ENCODE measurements at regions not wholly inside any gene's neighbourhood (a gene's known extent, or its start where the extent isn't known, plus 50 kb on each side); places are given as distances from the start of the nearest gene placed in this dataset.

DNA sequence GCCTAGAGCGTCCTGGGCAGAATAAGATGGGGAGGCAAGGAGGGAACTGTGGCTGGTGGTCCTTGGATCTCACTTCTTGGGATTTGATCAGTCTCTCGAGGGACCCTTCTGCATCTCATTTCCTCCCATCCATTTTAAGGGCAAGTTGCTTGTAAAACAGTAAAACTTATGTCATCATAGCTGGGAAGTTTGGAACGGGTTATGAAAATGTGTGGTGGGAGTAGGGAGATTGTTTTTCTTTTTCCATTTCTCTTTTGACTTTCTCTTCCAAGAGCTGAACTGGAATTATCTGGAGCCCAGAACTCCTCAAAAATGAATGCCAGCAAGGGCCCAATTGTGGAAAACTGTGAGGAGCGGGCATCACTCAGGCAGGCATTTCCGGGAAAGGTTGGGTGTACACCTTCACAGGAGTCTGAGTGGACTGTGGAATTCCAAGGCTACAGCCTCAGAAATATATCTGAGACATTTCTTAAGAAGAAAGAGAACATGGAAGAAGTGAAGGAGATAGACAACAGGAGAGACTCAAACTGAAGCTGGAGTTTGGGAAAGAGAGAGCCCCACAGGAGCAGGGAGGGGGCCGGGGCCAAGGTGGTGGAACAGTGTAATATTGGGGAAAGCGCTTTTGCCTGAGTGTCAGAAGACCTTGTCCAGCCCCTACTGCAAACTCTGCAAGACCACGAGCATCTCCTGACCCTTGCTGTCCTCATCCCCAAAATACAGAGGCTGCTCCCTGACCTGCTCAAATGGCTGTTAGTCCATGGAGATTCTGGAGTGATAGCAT, 185.1 kb downstream of the FOXD2 start:
- no peak overlapping the region for H3K4me3 ChIP-seq
- no peaks in the 10 kb centered on the region for H3K36me3 ChIP-seq
- no peak overlapping the region for H3K27ac ChIP-seq
- ATAC-seq (no peak), DNase-seq (peak in 1 of 6 donors; percentile 12), FAIRE-seq (no peak)
- intact Hi-C loops (cut with DNase I), result no loop called here
- no peaks in the 10 kb centered on the region for H3K27me3 ChIP-seq
- WGBS, 2 donors, result 83 to 86% methylated on average over 8 of the region's 8 CpGs
- TF ChIP-seq, protein P1, sequence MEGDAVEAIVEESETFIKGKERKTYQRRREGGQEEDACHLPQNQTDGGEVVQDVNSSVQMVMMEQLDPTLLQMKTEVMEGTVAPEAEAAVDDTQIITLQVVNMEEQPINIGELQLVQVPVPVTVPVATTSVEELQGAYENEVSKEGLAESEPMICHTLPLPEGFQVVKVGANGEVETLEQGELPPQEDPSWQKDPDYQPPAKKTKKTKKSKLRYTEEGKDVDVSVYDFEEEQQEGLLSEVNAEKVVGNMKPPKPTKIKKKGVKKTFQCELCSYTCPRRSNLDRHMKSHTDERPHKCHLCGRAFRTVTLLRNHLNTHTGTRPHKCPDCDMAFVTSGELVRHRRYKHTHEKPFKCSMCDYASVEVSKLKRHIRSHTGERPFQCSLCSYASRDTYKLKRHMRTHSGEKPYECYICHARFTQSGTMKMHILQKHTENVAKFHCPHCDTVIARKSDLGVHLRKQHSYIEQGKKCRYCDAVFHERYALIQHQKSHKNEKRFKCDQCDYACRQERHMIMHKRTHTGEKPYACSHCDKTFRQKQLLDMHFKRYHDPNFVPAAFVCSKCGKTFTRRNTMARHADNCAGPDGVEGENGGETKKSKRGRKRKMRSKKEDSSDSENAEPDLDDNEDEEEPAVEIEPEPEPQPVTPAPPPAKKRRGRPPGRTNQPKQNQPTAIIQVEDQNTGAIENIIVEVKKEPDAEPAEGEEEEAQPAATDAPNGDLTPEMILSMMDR (IDR thresholded peaks at IDR 0.05), result no peak
- H3K9me3 ChIP-seq, result no peaks in the 10 kb centered on the region
- no peaks in the 10 kb centered on the region for H3K4me1 ChIP-seq

DNA sequence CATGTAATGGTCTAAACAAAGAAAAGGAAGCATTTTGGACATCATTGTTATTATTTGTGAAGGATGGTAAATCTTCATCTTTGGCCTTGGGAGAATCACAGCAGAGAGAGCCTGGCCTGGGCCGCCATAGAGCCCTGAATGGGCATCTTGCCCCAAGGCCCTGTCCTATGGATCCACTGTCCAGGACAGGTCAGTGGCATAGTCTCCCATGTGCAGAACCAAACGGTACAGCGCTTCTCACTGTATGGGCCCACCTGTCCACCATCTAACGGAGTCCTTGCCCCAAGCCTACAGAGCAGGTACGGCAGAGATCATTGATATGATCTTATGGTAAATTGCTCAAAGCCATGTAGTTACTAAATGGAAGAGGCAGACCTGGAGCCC, 185.7 kb downstream of the FOXD2 start:
- ATAC-seq (no peak), DNase-seq (peak in 1 of 6 donors; percentile 2), FAIRE-seq (no peak)
- Histone ChIP-seq H3K9me3 (no peaks in the 10 kb centered on the region), H3K27ac (no peak overlapping the region), H3K36me3 (no peaks in the 10 kb centered on the region), H3K4me1 (no peaks in the 10 kb centered on the region), H3K4me3 (no peak overlapping the region), H3K27me3 (no peaks in the 10 kb centered on the region)
- 85 to 87% methylated on average over 5 of the region's 5 CpGs for WGBS, 2 donors
- intact Hi-C loops (cut with DNase I), result no loop called here
- TF ChIP-seq, protein P1 (IDR thresholded peaks at IDR 0.05), result no peak

DNA sequence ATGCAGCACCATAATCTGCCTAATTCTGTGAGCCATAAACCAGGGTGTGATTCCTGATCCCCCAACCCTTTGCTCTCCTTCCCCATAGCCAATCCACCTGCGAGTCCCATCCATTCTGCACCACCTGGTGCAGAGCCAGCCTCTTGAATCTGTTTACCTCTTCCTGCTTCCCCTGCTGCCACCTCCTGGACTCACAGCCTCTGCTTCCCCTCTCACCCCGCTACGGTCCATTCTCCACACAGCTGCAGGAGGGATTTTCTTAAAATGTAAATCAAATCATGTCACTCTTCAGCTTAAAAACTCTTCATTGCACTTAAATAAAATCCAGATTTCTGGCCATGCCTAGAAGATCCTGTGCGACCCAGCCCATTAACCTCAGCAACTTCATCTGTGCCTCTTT, 186.7 kb downstream of the FOXD2 start:
- ATAC-seq, result peak; percentile 38 to 75 (median 64)
- 42 to 54% methylated on average over 4 of the region's 4 CpGs for WGBS, 2 donors
- no peak for FAIRE-seq
- H3K4me1 ChIP-seq, result no peaks in the 10 kb centered on the region
- H3K36me3 ChIP-seq, result no peaks in the 10 kb centered on the region
- intact Hi-C loops (cut with DNase I), result no loop called here
- H3K9me3 ChIP-seq, result no peaks in the 10 kb centered on the region
- no peaks in the 10 kb centered on the region for H3K27me3 ChIP-seq
- TF ChIP-seq, protein P1 (IDR thresholded peaks at IDR 0.05), result peak in 1 of 4 donors; percentile 10
- H3K27ac ChIP-seq, result no peak overlapping the region
- DNase-seq, result peak in 2 of 6 donors; percentile 19 to 31
- no peak overlapping the region for H3K4me3 ChIP-seq

DNA sequence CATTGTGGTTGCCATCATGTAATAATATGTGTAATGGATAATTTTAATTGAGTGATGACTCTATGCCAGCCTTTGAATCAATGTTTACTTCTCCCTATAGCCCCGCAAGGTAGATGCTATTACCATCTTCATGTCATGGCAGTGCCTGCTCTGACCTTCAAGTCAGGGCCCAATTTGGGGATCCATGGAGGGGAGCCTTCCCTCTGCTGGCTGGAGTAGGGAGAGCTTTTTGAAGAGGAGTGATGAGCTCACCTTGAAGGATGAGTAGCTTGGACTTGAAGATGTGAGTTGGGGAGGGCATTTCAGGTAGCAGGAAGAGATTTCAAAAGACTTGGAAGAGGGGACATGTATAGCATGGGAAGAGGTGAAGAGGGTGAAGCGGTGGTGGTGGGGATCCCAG, 189.2 kb downstream of the FOXD2 start:
- TF ChIP-seq, protein P1 (IDR thresholded peaks at IDR 0.05), result no peak
- no peak overlapping the region for H3K27ac ChIP-seq
- ATAC-seq (no peak), DNase-seq (no peak), FAIRE-seq (no peak)
- no peak overlapping the region for H3K4me3 ChIP-seq
- no peaks in the 10 kb centered on the region for H3K9me3 ChIP-seq
- no peaks in the 10 kb centered on the region for H3K27me3 ChIP-seq
- no peaks in the 10 kb centered on the region for H3K36me3 ChIP-seq
- 89 to 94% methylated on average over 2 of the region's 2 CpGs for WGBS, 2 donors
- H3K4me1 ChIP-seq, result no peaks in the 10 kb centered on the region
- intact Hi-C loops (cut with DNase I), result no loop called here

Measured in pancreas (tissue), 10 donors.